H9 (cell line): ENCODE measurements at regions not wholly inside any gene's neighbourhood (a gene's known extent, or its start where the extent isn't known, plus 50 kb on each side); places are given as distances from the start of the nearest gene placed in this dataset.

Experiments used
- DNase-seq: peaks from one replicate; pipeline ENCODE4 v3.0.0-alpha.2; 2017
- H2AFZ ChIP-seq: one replicate; pipeline ENCODE4 v1.6.1; 2013; ENCODE audit warnings: mild to moderate bottlenecking, low read length, control low read depth, moderate library complexity
- H2AK5ac ChIP-seq: 2 replicates; pipeline ENCODE4 v1.6.1; 2013; ENCODE audit warnings: low read length, control low read depth, mixed read lengths; ENCODE audit not compliant: insufficient read length
- H2BK120ac ChIP-seq: one replicate; pipeline ENCODE4 v1.6.1; 2013; ENCODE audit warnings: low read depth, mild to moderate bottlenecking, low read length, control low read depth, inconsistent platforms; ENCODE audit not compliant: poor library complexity, severe bottlenecking
- H2BK12ac ChIP-seq: 2 replicates; pipeline ENCODE4 v1.6.1; 2013; ENCODE audit warnings: low read length, control low read depth, mixed read lengths, low read depth; ENCODE audit not compliant: insufficient read length
- H2BK15ac ChIP-seq: 2 replicates; pipeline ENCODE4 v1.6.1; 2013; ENCODE audit warnings: low read depth, low read length, control low read depth
- H2BK20ac ChIP-seq: one replicate; pipeline ENCODE4 v1.6.1; 2013; ENCODE audit warnings: low read depth, mild to moderate bottlenecking, low read length, control low read depth, inconsistent platforms; ENCODE audit not compliant: poor library complexity, severe bottlenecking
- H2BK5ac ChIP-seq: 2 replicates; pipeline ENCODE4 v1.6.1; 2013; ENCODE audit warnings: low read length, control low read depth, mixed read lengths; ENCODE audit not compliant: insufficient read length
- H3K14ac ChIP-seq: 2 replicates; pipeline ENCODE4 v1.6.1; 2013; ENCODE audit warnings: low read length, control low read depth; ENCODE audit not compliant: insufficient read depth
- H3K18ac ChIP-seq: 2 replicates; pipeline ENCODE4 v1.6.1; 2013; ENCODE audit warnings: low read depth, mild to moderate bottlenecking, mixed read lengths, low read length, control low read depth; ENCODE audit not compliant: insufficient read length
- H3K23ac ChIP-seq: 2 replicates; pipeline ENCODE4 v1.6.1; 2013; ENCODE audit warnings: low read length, control low read depth, mixed read lengths, low read depth; ENCODE audit not compliant: insufficient read length
- H3K23me2 ChIP-seq: 2 replicates; pipeline ENCODE4 v1.6.1; 2013; ENCODE audit warnings: low read depth, mild to moderate bottlenecking, mixed read lengths, low read length, control low read depth; ENCODE audit not compliant: insufficient read length, poor library complexity, severe bottlenecking
- H3K27ac ChIP-seq: 2 replicates; pipeline ENCODE4 v1.5.1; 2013; ENCODE audit warnings: low read length, control low read depth, mixed read lengths, low read depth; ENCODE audit not compliant: insufficient read length
- H3K27me3 ChIP-seq: 2 replicates; pipeline ENCODE4 v1.6.1; 2013; ENCODE audit warnings: low read length, control low read depth, inconsistent platforms; ENCODE audit not compliant: insufficient read depth
- H3K4ac ChIP-seq: 2 replicates; pipeline ENCODE4 v1.6.1; 2013; ENCODE audit warnings: low read depth, mild to moderate bottlenecking, control low read depth, inconsistent platforms, low read length, moderate library complexity
- H3K4me1 ChIP-seq: 2 replicates; pipeline ENCODE4 v1.6.1; 2013; ENCODE audit warnings: low read length, control low read depth, inconsistent platforms; ENCODE audit not compliant: insufficient read depth
- H3K4me2 ChIP-seq: 2 replicates; pipeline ENCODE4 v1.6.1; 2013; ENCODE audit warnings: low read length, control low read depth, mixed read lengths; ENCODE audit not compliant: insufficient read length, insufficient read depth
- H3K56ac ChIP-seq: 2 replicates; pipeline ENCODE4 v1.6.1; 2013; ENCODE audit warnings: low read depth, mild to moderate bottlenecking, mixed read lengths, low read length, control low read depth; ENCODE audit not compliant: insufficient read length
- H3K79me1 ChIP-seq: 2 replicates; pipeline ENCODE4 v1.6.1; 2013; ENCODE audit warnings: low read depth, mild to moderate bottlenecking, moderate library complexity, low read length, control low read depth, inconsistent platforms; ENCODE audit not compliant: insufficient read depth, poor library complexity, severe bottlenecking
- H3K79me2 ChIP-seq: 2 replicates; pipeline ENCODE4 v1.6.1; 2013; ENCODE audit warnings: low read length, control low read depth, inconsistent platforms; ENCODE audit not compliant: insufficient read depth
- H3K9ac ChIP-seq: 2 replicates; pipeline ENCODE4 v1.6.1; 2013; ENCODE audit warnings: low read length, control low read depth, mixed read lengths; ENCODE audit not compliant: insufficient read length; ENCODE audit errors: extremely low read depth
- H3K9me3 ChIP-seq: one replicate; pipeline ENCODE4 v1.6.1; 2013; ENCODE audit warnings: low read depth, low read length, inconsistent platforms; ENCODE audit not compliant: control insufficient read depth
- H3T11ph ChIP-seq: one replicate; pipeline ENCODE4 v1.6.1; 2013; ENCODE audit warnings: mild to moderate bottlenecking, low read length, control low read depth, inconsistent platforms
- H4K20me1 ChIP-seq: one replicate; pipeline ENCODE4 v1.6.1; 2013; ENCODE audit not compliant: control insufficient read depth, insufficient read length, insufficient read depth
- H4K5ac ChIP-seq: 2 replicates; pipeline ENCODE4 v1.6.1; 2013; ENCODE audit warnings: low read depth, mild to moderate bottlenecking, mixed read lengths, low read length, control low read depth; ENCODE audit not compliant: insufficient read length
- H4K8ac ChIP-seq: replicated peaks from 2 replicates; pipeline ENCODE4 v1.6.1; 2013; ENCODE audit warnings: low read length, control low read depth, mixed read lengths, low read depth; ENCODE audit not compliant: insufficient read length
- H4K91ac ChIP-seq: 2 replicates; pipeline ENCODE4 v1.6.1; 2013; ENCODE audit warnings: low read depth, mild to moderate bottlenecking, moderate library complexity, mixed read lengths, low read length, control low read depth; ENCODE audit not compliant: insufficient read length
- H3K27ac Mint-ChIP-seq, 3 experiments: 2 replicates in 2 of 3; 3 replicates in 1 of 3; pipeline ENCODE4 v1.8.0; 2020 to 2021; ENCODE audit warnings: mixed read lengths in 3 of 3, mild to moderate bottlenecking in 1 of 3, moderate library complexity in 1 of 3
- H3K27me3 Mint-ChIP-seq: 2 replicates; pipeline ENCODE4 v1.8.0; 2021; ENCODE audit warnings: low read depth, mild to moderate bottlenecking, moderate library complexity, mixed read lengths
- H3K36me3 Mint-ChIP-seq, 3 experiments: 2 replicates in 2 of 3; 3 replicates in 1 of 3; pipeline ENCODE4 v1.8.0; 2020 to 2021; ENCODE audit warnings: low read depth in 3 of 3, mixed read lengths in 3 of 3; ENCODE audit not compliant: insufficient read depth in 1 of 3
- H3K4me1 Mint-ChIP-seq, 2 experiments: 2 replicates each; pipeline ENCODE4 v1.8.0; 2020; ENCODE audit warnings: mixed read lengths in 2 of 2
- H3K4me3 Mint-ChIP-seq, 2 experiments: 2 replicates in 1 of 2; 3 replicates in 1 of 2; pipeline ENCODE4 v1.8.0; 2020 to 2021; ENCODE audit warnings: mild to moderate bottlenecking in 2 of 2, mixed read lengths in 2 of 2, moderate library complexity in 1 of 2
- H3K9me3 Mint-ChIP-seq, 2 experiments: 2 replicates in 1 of 2; 3 replicates in 1 of 2; pipeline ENCODE4 v1.8.0; 2020; ENCODE audit warnings: mild to moderate bottlenecking in 2 of 2, mixed read lengths in 2 of 2, moderate library complexity in 1 of 2
- WGBS: extraction: QIAGEN DNeasy Blood & Tissue Kit; methylation state at CpG from one replicate; pipeline ENCODE4 v1.1.7; 2013; ENCODE audit warnings: missing lambda C conversion rate, low lambda C conversion rate, mixed read lengths; ENCODE audit not compliant: insufficient read length; ENCODE audit errors: extremely low coverage; 5-methylcytosine and 5-hydroxymethylcytosine counted together
- TF ChIP-seq, protein P1 (sequence below): fragments of 200-600 bp; sonication (generic); conservative IDR thresholded peaks from 3 replicates; pipeline ENCODE4 v1.8.0; 2021; ENCODE audit warnings: antibody characterized with exemption, mild to moderate bottlenecking

DNA sequence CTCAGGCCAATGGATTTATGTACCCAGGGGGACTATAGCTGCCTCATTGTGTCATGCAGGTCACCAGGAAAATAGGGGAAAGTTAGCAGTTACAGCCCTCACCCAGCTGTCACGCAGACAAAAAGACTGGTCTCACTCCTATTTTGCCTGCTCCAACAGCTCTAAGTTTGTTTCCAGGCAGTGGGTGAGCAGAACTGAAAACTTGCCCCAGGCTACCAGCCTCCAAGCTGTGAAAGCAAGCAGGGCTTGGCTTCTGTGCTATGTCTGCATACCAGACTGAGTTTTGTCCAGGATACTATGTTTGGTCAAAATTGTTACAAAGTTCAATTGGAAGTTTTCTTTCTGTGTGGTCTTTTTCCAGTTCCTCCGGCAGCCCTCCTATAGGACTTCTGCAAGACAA, 628.4 kb downstream of the FAM133A start:
- H4K91ac ChIP-seq, result no peak overlapping the region
- DNase-seq, result no peak
- H3K9me3 ChIP-seq, result peaks cover 14% of the 10 kb centered on the region
- no peak overlapping the region for H2BK12ac ChIP-seq
- WGBS, result no CpG with 5 or more reads among the region's 2 CpGs
- no peak overlapping the region for H2BK5ac ChIP-seq
- Mint-ChIP-seq H3K27me3 (no peaks in the 10 kb centered on the region; the same call in 1 of the 2 replicates), H3K27ac (peak overlapping the region in 1 of 3 experiments; percentile 26; a peak in 1 of 7 replicates), H3K9me3 (peaks cover 73 to 75% of the 10 kb centered on the region in 2 experiments), H3K4me1 (peaks cover 6 to 31% of the 10 kb centered on the region in 2 experiments; a peak in 3 of 4 replicates), H3K4me3 (no peak overlapping the region), H3K36me3 (peaks cover 61 to 86% (median 64%) of the 10 kb centered on the region in 3 experiments)
- no peak overlapping the region for H4K5ac ChIP-seq
- no peak overlapping the region for H2BK15ac ChIP-seq
- H3K4me1 ChIP-seq, result no peaks in the 10 kb centered on the region
- TF ChIP-seq, protein P1, sequence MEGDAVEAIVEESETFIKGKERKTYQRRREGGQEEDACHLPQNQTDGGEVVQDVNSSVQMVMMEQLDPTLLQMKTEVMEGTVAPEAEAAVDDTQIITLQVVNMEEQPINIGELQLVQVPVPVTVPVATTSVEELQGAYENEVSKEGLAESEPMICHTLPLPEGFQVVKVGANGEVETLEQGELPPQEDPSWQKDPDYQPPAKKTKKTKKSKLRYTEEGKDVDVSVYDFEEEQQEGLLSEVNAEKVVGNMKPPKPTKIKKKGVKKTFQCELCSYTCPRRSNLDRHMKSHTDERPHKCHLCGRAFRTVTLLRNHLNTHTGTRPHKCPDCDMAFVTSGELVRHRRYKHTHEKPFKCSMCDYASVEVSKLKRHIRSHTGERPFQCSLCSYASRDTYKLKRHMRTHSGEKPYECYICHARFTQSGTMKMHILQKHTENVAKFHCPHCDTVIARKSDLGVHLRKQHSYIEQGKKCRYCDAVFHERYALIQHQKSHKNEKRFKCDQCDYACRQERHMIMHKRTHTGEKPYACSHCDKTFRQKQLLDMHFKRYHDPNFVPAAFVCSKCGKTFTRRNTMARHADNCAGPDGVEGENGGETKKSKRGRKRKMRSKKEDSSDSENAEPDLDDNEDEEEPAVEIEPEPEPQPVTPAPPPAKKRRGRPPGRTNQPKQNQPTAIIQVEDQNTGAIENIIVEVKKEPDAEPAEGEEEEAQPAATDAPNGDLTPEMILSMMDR, result no peak
- H3K4ac ChIP-seq, result no peak overlapping the region
- no peak overlapping the region for H2BK120ac ChIP-seq
- H4K8ac ChIP-seq, result no peak overlapping the region
- no peak overlapping the region for H3K23ac ChIP-seq
- H3K18ac ChIP-seq, result no peak overlapping the region
- no peak overlapping the region for H3K56ac ChIP-seq
- H3K14ac ChIP-seq, result no peak overlapping the region
- H3K4me2 ChIP-seq, result no peak overlapping the region
- H3K9ac ChIP-seq, result no peak overlapping the region
- H3K27ac ChIP-seq, result no peak overlapping the region
- no peaks in the 10 kb centered on the region for H4K20me1 ChIP-seq
- H2AFZ ChIP-seq, result no peak overlapping the region
- H3K27me3 ChIP-seq, result no peaks in the 10 kb centered on the region
- no peaks in the 10 kb centered on the region for H3K79me2 ChIP-seq
- H3K23me2 ChIP-seq, result no peaks in the 10 kb centered on the region
- no peaks in the 10 kb centered on the region for H3K79me1 ChIP-seq
- no peak overlapping the region for H2AK5ac ChIP-seq
- no peak overlapping the region for H2BK20ac ChIP-seq
- no peak overlapping the region for H3T11ph ChIP-seq
